GM12865 (cell line): ENCODE measurements at regions not wholly inside any gene's neighbourhood (a gene's known extent, or its start where the extent isn't known, plus 50 kb on each side); places are given as distances from the start of the nearest gene placed in this dataset.

Experiments used
- DNase-seq: peaks from one replicate; pipeline ENCODE4 v3.0.0; 2010; ENCODE audit warnings: low read depth
- H3K4me3 ChIP-seq: 2 replicates; pipeline ENCODE4 v1.5.1; 2011; ENCODE audit warnings: mild to moderate bottlenecking, low read depth, low read length, control low read depth
- CTCF ChIP-seq: IDR thresholded peaks from 2 replicates; pipeline ENCODE4 v1.5.1; 2011; ENCODE audit warnings: low read length, control low read depth, low read depth, inconsistent platforms; ENCODE audit not compliant: insufficient read depth; ENCODE audit errors: missing control alignments

GRCh38 chr10:130820880-130821482 is 490.5 kb downstream of the TCERG1L start:
- DNase-seq = no peak
- no peak for TF ChIP-seq CTCF
- no peak overlapping the region for H3K4me3 ChIP-seq

GRCh38 chr10:130824230-130825014 is 487.1 kb downstream of the TCERG1L start:
- no peak for TF ChIP-seq CTCF
- no peak overlapping the region for H3K4me3 ChIP-seq
- no peak for DNase-seq

- no peak overlapping the region for H3K4me3 ChIP-seq
- DNase-seq = no peak
- no peak for TF ChIP-seq CTCF
These were observed 477.9 kb downstream of the TCERG1L start for GRCh38 chr10:130833596-130833995.

- H3K4me3 ChIP-seq = no peak overlapping the region
- DNase-seq = no peak
- no peak for TF ChIP-seq CTCF
These were observed 477.4 kb downstream of the TCERG1L start for GRCh38 chr10:130834170-130834569.

- no peak for DNase-seq
- TF ChIP-seq CTCF = no peak
- no peak overlapping the region for H3K4me3 ChIP-seq
These were observed 476.9 kb downstream of the TCERG1L start for GRCh38 chr10:130834573-130834972.

- TF ChIP-seq CTCF = no peak
- H3K4me3 ChIP-seq = no peak overlapping the region
These were observed 476.5 kb downstream of the TCERG1L start for GRCh38 chr10:130835068-130835467.

More at GRCh38 chr10:130835068-130835467, 476.5 kb downstream of the TCERG1L start:
- no peak for DNase-seq
